ENCODE measurements at regions not wholly inside any gene's neighbourhood (a gene's known extent, or its start where the extent isn't known, plus 50 kb on each side); places are given as distances from the start of the nearest gene placed in this dataset.

DNA sequence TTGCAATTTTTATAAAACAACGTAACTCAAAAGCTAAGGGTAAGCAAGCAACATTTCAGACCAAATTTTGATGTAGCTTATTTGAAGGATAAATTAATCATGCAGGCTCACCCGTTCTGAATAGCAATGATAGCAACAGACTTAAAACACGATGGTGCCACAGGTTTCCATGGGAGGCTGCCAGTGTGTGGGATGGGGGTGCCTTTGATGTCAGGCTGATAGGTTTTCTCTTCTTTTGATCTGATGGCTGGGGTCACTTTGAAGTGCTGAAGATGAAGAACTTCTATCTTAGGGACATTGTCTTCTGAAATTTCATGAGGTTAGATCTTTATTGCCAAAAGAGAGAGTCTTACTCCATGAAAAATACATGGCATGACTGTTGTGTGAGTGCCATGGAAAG is 206.8 kb downstream of the LPIN1 start:
- no peak for DNase-seq (ENCODE audit: low read depth)

DNA sequence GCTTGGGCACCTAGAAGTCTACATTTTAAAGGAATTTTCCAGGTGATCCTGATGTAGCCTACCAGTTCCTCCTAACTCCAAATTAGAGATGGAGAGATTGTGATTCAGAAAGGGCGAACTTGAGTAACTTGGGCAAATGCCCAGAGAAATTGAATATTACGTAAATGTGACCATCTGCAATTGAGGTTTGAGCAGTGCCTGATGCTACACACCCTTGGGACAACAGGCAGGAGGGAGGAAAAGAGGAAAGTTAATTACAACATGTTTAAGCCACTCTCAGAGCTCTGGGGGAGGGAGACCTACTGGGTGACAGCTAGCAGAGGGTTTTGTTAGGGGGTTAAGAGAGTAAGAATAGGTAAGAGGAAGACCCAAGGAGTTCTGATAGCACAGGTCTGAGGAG is 208.9 kb downstream of the LPIN1 start:
- DNase-seq (ENCODE audit: low read depth): no peak

DNA sequence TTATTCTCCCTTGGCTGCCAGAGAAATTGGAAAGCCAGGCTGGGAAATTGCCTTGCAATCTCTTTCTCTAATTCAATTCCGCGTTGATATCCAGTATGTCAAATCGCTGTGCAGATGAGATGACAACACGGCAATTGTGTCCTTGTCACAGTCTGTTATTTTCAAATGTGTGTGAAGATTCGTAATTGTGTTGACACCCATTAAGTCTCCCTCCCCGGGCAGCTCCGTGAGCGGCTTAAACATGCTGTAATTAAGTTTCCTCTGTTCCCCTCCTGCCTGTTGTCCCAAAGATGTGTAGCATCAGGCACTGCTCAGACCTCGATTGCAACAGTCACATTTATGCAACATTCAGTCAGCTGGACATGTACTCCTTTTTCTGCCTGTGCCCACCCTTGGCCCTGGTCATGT is 209.5 kb downstream of the LPIN1 start:
- DNase-seq (ENCODE audit: low read depth): no peak

DNA sequence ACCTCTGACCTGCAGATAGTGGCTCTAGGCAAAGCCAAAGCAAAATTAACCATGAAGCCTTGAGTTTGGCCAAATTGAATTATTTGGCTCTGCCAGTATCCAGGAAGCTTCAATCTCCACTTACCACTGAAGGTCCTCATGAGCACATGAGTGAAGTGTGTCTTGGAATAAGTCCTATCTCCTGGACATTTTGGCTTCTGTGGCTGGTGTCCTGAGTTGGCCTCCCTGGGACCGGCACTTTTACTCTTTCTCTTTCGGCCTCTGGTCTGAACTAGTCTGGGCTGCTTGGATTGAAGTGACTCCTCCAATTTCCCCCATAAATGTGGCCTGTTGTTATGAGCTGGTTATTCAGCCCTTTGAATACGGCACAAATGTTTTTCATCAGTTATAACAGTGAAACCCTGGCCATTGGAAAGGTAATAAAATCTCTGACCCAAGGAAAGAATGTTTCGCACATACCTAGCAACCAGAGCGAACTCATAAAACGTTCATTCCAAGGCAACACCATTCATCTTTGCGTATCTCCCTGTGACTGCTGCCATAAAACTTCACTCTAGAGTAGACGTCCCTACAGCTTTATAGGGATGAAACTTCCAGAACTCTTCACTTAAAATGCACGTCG is 216.4 kb downstream of the LPIN1 start:
- DNase-seq (ENCODE audit: low read depth): no peak

DNA sequence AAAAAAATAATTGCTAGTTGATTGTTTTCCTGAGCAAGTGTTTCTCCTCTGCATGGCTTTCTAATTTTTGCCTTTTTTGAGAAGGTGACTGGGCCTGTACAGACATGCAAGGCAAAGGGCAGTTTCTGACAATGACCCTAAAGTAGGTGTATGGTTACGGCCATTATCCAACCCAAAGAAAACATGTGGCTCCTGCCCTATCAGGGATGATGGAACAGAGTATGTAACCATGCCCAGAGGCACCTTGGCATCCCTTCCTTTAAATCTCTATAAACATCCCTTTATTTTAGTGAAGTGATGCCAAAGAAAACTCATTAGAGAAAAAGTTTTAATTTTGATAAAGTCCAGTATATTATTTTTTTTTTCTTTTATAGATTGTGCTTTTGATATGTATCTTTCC is 217.5 kb downstream of the LPIN1 start:
- DNase-seq (ENCODE audit: low read depth): peak; percentile 11

DNA sequence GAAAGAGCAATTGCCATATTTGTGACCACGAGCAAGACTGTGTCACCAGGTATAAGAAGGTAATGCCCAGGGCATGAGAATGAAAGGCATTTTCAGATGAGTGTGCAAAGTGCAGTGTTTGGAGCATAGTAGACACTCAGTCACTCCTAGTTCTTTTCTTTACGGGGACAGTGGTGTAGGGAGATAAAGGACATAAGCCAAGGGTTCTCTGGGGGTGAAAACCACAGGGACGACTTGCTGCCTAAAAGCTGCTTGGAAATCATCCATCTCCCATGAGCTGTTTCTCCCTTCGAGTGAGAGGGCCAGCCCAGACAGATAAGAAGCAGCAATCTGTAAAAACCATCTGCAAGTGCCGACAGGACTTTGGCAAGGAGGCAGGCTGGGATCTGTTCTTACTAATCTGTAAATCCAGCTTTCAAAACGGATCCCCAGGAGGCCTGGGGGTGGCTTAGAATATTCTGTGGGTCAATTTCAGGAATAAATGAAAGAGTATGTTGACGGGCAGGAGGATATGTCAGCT is 221.6 kb downstream of the LPIN1 start:
- DNase-seq (ENCODE audit: low read depth): peak; percentile 69

DNA sequence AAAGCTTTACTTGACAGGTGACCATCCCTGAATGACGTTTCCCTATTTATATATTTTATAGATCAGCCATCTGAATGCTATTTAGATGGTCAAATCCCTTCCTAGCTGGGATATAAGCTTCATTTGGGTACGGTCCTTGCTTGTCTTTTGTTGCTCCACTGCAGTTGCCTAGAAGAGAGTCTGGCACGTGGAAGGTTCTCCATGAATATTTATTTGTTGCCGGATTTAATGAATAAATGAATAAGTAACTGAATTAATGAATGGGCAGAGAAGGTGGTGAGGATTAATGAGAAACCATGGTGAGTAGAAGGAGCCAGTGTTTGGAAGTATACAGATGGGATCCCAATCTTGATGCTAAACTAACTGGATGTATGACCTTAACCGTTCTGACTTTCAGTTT is 222.1 kb downstream of the LPIN1 start:
- no peak for DNase-seq (ENCODE audit: low read depth)

DNA sequence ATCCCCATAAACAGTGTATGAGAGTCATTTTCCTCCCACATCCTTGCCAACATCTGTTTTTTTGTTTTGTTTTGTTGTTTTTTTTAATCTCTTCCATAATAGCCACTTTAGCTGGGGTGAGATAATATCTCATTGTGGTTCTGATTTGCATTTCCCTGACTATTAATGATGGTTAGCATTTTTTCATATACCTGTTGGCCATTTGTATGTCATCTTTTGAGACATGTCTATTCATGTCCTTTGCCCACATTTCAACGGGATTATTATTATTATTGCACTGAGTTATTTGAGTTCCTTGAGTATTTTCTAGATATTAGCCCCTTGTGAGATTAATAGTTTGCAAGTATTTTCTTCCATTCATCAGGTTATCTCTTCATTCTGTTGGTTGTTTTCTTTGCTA is 223.3 kb downstream of the LPIN1 start:
- no peak for DNase-seq (ENCODE audit: low read depth)

DNA sequence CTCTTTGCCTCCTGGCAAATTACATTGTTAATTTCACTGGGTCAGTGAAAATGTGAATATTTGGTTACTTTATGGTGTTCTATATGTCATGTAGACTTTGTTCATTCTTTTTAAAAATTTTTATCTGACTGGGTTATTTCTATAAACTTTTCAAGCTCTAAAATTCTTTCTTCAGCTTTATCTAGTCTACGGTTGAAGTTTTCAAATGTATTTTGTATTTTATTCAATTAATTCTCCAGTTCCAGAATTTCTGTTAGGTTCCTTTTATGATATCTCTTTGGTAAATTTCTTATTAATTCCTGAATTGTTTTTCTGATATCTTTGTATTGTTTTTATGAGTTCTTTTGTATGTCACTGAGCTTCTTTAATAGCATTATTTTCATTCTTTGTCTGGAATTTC is 228.1 kb downstream of the LPIN1 start:
- DNase-seq (ENCODE audit: low read depth): no peak

DNA sequence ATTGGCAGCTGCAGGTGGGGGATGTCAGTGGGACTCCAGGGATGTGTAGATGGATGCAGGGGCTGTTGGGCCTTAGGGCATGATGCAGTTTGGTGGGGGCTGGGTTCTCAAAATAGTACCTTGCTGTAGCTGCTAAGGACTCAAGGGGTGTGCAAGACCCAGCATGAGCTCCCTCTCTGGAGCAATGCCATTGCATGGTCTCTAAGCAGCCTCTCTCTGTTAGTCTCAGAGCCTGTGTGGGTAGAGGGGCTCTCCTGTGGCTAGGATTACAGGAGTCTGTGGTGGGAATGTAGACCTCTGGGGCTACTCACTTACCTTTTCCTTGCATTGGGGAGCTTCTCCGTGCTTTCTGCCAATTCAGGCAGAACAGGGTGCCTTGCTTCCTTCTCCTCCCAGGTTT is 228.9 kb downstream of the LPIN1 start:
- DNase-seq (ENCODE audit: low read depth): no peak

DNA sequence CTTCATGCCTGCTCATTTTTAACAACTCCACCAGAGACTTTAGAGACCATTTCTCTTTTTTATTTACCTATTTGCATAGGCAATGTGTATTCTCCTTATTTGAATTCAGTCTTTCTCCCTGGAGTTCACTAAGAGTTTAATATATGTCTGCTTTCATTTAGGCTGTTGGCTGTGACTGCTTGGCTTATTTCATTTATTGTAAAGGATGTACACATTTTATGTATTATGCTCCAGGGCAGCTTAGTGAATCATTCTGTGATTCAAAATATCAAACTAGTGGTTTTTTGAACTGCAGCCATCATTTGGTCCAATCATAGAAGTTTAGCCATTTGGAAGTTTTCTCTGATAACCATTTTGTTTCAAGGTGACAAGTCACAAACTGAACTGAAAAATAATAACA is 229.6 kb downstream of the LPIN1 start:
- no peak for DNase-seq (ENCODE audit: low read depth)

DNA sequence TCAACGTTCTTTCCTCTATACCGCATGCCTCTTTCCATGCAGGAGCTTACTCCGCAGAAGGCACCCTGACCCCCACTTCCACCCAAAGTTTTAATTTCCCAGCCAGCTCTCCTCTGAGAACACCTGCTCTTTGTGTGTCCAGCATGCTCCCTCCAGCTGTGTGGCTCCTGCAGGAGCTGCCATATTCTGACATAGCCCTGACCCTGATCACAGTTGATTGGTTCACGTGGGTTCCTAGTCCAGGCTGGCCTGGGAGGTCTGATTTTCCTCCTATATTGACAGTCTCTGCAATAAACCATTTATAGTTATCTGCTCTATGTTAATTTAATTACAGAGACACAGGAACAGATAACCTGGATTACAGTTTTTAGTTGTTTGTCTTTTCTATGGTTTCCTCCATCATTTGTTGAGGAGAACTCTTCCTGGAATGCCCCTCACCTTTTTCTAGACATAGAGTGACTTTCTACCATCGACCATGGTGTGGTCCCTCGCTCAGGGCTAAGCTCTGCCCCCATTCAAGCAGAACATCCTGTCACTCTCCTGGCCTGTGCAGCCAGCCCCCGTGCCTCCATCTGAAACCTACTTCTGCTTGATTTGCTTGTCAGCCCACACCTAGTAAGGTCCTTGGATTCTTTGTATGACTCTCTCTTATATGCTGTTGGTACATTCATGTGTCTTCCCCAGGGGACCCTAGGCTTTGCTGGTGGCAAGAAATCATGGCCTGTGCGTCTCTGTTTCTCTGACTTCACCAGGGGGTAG is 231.5 kb downstream of the LPIN1 start:
- DNase-seq (ENCODE audit: low read depth): no peak

DNA sequence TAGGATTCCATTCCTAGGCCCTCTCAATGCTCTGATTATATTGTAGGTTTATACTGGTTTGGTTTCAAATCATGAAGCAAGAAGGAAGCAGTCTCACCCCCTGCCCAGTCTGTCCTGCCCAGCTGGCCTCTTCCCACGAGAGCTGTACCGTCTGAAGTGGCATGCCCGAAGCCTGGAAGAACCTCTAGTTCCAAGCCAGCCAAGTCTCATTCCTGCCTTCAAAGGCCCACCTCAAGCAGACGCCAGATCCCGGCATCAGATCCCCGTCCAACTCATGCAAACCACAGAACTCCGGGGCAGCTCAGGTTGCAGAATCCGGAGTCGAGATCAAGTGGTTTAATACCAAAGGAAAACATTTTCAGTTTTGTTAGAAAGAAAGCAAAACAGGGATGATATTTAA is 234.4 kb downstream of the LPIN1 start:
- peak; percentile 51 for DNase-seq (ENCODE audit: low read depth)

DNA sequence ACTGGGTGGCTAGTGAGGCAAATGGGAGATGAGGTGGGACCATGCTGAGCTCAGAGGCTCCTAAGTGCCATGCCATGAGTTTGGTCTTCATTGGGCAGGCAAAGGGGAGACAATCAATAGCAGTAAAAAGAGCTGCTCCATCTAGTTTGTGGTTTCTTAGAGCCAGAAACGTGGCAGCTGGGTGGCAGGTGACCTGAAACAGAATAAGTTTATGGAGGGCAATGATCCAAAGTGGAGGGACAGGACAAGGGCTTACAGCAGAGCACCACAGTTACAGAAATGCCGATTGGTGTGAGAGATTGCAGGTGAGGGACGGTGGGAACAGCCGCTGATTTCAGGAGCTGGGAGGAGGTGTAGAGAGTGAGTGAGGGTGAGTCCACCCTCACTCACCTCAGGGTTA is 237.0 kb downstream of the LPIN1 start:
- DNase-seq (ENCODE audit: low read depth): no peak

DNA sequence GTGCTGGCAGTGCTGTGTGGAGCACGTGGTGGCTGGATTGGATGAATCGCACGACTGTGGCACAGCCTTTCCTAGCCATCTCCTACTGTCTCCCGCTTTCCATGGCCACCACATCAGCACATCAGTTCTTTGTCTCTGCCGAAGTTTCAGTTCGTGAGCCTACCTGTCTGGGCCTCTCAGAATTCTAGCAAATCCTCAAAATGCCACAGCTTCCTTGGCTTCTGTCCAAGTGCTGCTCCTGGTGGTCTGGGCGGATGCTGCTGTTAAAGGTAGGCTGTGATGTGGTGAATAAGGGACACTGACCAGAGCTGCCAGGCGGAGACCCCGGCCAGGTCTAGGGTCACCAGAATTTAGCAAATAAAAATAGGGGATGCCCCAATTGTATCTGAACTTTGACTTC is 237.4 kb downstream of the LPIN1 start:
- no peak for DNase-seq (ENCODE audit: low read depth)

DNA sequence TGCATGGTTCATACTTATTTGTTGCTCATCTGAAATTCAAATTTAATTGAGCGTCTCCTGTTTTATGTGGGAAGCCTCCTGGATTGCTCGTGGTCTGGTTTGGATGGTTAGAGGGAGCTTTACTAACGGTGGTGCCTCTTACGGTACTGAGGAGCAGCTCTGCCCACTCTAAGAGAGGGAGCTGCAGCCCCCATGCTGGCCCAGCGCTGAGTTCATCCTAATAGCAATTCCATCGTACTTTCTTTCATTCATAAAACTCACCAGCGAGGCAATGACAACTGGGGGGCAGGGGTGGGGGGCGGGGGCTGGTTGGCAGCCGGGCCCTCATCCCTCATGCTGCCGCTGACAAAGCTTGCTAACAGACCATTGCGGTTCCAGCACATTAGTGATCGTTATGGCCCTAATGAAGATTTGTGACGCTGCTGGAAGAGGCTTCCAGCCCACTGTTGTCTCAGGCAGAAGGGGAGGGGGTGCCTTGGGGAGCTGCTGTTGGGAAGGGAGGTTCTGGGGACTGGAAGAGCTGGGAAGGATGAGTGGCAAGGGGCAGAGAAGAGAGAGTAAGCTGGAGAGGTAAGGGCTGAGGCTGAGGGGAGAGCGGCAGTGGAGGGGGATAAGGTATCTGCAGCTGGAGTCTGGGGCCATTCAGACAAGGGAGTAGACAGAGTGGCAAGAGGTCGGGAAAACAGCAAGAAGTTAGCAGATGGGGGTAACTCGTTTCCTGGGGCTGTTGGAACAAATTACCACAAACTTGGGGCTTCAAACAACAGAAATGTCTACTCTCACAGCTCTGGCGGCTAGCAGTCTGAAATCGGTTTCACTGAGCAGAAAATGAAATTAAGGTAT is 238.1 kb downstream of the LPIN1 start:
- no peak for DNase-seq (ENCODE audit: low read depth)

DNA sequence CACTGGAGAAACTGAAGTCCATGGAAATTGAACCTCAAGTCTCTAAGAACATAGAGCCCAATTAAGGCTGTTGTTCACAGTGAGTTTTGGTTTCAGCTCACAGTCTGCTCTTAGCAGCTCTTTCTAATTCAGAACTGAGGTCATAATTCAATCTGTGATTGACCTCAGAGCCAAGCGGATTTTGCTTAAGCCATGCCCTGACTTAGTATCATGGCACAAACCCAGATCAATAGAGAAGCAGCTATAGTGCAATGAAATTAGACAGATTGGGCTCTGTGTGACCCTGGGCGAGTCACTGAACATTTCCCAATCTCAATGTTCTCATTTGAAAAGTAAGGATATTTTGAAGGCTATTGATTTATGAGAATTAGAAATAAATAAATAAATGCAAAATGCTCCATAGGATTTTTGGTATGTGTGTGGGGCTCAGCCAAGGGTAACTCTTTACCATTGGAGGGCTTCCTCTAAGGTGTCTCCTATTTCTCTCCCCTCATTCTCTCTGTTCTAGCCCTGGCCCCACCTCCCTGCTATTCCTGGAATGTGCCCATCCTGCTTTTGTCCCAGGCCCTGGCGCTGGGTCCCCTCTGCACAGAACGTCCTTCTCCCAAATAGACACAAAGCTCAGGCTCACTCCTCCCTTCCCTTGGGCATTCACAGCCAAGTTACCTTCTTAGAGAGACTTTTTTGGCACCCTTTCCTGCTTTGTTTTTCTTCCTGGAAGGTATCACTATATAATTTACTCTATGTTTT is 239.6 kb downstream of the LPIN1 start:
- no peak for DNase-seq (ENCODE audit: low read depth)

DNA sequence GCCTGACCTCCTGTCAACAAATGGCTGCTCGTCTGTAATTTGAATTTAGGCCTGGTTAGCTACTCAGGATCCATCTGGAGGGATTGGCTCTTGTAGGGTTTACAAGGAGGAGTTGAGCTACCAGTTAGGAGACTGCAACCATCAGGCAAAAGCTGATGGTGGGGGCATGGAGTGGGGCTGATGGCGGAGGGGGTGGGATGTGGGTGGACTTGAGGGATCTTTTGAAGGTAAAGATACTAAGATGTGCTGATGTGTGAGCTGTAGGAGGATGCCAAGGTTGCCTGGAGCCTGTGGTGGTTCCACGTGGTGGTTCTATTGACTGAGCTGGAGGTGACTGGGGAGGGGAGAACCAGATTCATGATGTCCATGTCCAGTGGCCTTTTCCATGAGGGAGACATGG is 240.7 kb downstream of the LPIN1 start:
- DNase-seq (ENCODE audit: low read depth): no peak

DNA sequence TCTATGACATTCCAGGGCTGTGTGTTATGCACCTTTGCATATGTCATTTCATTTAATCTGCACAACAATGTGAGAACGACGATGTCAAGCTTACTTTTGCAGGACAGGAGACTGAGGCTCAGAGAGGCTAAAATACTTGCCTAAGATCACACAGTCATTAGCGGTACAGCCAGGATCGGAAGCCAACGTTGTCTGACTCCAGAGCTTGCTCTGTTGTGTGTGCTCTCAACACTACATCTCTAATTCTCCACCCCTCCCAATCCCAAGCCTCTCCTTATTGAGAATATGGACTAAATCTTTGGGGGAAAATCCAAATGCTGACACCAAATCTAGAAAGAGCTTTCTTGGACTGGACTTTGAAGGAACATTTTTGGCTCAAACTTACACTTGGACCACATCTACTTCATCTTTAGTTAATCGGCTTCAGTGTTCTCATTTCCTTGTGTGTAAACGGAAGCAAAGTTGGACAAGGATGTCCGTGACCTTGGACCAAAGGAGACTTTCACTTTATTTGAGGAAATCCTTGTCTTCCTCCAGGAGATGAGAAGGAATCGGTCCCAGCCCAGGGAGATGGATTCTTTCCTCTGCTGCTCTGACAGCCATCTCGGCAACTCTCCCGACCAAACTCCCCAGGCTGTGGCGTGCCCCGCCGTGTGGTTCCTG is 242.4 kb downstream of the LPIN1 start:
- DNase-seq (ENCODE audit: low read depth): no peak

DNA sequence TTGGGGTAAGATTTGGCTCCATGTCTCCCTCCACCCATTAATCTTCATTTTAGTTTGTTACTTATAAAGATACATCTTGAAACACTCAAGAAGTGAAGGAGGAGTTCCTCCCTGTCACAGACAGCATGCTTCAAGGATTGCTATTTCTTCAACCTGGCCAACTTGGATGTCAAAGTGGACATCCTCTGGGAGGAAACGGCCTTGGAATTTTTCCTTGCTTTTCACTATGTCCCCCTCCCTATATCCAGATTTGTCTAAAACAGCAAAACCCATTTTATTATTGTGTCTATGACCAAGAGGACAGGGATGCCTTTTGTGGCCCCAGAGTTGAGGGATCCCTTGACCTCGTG is 242.9 kb downstream of the LPIN1 start:
- no peak for DNase-seq (ENCODE audit: low read depth)

DNA sequence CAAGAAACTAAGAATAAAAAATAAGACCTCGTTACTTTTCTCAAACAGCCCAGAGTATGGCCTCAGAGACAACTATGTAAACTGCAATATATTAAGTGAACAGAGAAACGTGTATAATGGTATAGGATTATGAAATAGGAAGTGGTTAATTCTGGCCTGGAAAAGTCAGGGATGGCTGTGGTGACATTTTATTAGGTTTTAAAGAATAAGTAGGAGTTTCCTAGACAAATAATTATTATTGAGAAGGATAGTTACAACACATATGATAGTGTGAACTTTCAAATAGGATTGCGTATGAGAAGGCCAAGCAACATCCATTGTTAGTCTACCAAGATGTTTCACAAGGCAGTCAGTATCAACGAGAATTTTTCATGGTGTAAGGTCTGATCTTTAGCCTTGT is 244.1 kb downstream of the LPIN1 start:
- DNase-seq (ENCODE audit: low read depth): no peak

DNA sequence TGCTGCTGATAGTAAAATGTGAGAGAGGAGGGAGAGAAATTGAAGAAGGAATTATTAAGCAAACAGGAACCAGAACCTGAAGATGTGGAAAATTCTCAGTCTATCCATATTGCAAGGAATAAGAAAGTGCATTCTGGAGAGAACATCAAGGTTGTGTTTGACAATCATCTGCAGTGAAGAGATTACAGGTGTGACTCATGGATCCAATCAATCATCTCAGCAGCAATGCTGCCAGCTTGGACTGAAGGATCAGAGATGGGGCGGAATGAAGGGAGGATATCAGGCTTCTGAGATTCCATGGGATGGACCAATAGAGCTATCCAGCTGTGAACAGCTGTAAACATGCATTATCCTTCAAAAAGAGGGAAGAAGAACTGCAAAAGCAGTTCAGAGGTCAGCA is 247.3 kb downstream of the LPIN1 start:
- no peak for DNase-seq (ENCODE audit: low read depth)
